Ovary (tissue), 3 donors: ENCODE measurements at regions not wholly inside any gene's neighbourhood (a gene's known extent, or its start where the extent isn't known, plus 50 kb on each side); places are given as distances from the start of the nearest gene placed in this dataset.

Experiments used
- CTCF ChIP-seq, 3 donors: fragments of 450-650 bp in 2 of 3; fragments of 200-600 bp in 1 of 3; IDR thresholded peaks; one replicate each; pipeline versions ENCODE4 v1.5.1 to v1.8.0; 2016 to 2022; ENCODE audit warnings: antibody characterized with exemption in 3 of 3, mild to moderate bottlenecking in 1 of 3
- EP300 ChIP-seq: sonication (generic); formaldehyde crosslinking; IDR thresholded peaks from one replicate; pipeline ENCODE4 v1.6.1; 2017; ENCODE audit warnings: antibody characterized with exemption
- POLR2A ChIP-seq: fragments of 450-650 bp; IDR thresholded peaks from one replicate; pipeline ENCODE4 v1.6.1; 2017; ENCODE audit warnings: antibody characterized with exemption, mild to moderate bottlenecking, moderate library complexity
- donor health status: DM: no; HTN: no; CAD: no.

DNA sequence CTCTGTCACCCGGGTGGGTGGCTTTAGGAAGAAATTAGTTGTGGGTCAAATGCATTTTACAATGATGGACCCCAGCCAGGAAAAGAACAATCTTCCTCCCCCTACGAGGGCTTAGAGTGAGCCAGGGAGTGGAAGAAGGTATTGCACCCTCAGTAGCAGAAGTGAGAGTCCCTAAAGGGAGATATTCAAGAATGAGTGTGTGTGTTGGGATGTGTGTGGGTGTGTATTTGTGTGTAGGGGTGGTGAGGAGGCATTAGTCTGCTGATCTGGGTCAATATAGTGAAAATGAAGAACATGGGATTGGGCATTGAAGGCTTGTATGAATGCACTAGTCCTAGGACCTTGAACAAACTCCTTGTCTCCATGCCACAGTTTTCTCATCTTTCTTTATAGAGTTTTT is 85.2 kb upstream of the RUNX1 start:
- TF ChIP-seq CTCF (IDR thresholded peaks at IDR 0.05) (no peak), EP300 (no peak), POLR2A (no peak)
